KG1 (cell line): ENCODE measurements at regions not wholly inside any gene's neighbourhood (a gene's known extent, or its start where the extent isn't known, plus 50 kb on each side); places are given as distances from the start of the nearest gene placed in this dataset.
"Not testable (repeated sequence)": the region's sequence is repeated elsewhere in the genome, so short reads cannot be mapped to it uniquely, and the experiment has no call there.

ENCODE experiments used
- DNase-seq: peaks from one replicate; lab custom pipeline; 2025; lab: John Stamatoyannopoulos, UW

DNA sequence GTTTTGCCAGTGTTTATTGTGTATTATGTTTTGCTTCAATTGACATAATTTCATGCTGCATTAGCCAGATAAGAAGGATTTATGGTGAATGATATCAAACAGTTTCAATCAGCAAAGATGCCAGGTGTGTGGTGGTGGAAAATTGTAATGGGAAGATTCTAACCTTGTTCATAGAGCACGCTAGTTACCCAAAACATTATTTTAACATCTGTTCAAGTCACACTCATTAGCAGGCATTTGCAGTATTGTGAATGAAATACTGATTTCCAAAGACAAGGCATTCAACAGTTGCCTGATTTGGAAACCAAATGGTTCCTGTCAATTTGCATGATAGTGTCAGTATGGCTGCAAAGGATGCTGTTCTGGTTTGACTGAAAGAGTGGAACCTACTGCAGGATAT is 129.7 kb downstream of the EPC1 start:
- no peak for DNase-seq

- DNase-seq: not testable (repeated sequence)
Measured at GRCh38 chr10:32213838-32214237, 133.1 kb downstream of the EPC1 start.

DNA sequence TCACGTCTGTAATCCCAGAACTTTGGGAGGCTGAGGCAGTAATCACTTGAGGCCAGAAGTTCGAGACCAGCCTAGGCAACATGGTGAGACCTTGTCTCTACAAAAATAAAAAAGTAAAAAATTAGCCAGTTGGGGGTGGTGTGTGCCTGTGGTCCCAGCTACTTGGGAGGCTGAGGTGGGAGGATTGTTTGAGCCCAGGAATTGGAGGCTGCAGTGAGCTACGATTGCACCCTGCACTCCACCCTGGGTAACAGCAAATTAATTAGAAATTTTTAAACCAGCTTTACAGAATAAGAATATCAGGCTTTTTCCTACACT is 136.0 kb downstream of the EPC1 start:
- DNase-seq: no peak

DNA sequence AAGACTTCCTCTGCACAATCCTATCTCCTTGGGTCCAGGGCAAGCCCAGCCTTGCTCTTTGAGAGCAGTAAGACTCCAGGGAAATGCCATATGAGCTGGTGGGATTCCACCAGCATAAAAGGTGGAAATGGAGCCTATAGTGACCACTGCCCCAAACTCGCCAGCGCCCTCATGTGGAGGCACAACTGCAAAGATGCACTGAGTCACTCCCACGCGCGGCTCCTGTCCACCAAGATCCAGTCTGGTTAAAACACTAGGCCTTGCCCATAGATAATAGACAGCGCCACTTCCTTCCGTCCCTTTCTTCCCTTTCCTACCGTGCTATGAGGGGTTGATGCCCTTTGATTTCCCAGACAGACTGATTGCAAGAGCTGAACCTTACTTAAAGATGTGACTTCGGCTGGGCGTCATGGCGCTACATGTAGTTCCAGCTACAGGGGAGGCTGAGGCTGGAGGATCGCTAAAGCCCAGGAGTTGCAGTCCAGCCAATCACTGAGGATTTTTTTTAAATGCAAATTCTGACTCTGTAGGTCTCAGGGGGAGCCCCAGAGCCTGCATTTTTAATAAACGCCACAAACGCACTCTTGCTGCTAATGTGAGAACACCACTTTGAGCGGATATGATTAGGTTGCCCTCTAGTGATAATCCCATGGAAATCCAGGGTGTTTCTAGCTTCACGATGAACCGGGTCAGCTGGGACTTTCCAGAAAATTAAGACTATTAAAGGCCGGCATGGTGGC is 136.5 kb downstream of the EPC1 start:
- no peak for DNase-seq

DNA sequence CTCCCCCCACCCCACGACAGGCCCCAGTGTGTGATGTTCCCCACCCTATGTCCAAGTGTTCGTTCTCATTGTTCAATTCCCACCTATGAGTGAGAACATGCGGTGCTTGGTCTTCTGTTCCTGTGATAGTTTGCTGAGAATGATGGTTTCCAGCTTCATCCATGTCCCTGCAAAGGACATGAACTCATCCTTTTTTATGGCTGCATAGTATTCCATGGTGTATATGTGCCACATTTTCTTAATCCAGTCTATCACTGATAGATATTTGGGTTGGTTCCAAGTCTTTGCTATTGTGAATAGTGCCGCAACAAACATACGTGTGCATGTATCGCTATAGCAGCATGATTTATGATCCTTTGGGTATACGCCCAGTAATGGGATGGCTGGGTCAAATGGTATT is 139.0 kb downstream of the EPC1 start:
- not testable (repeated sequence) for DNase-seq

GRCh38 chr10:32207544-32207943 is 139.4 kb downstream of the EPC1 start:
- peak; percentile 6 for DNase-seq

GRCh38 chr10:32205670-32206069 is 141.3 kb downstream of the EPC1 start:
- DNase-seq: no peak

- no peak for DNase-seq
Measured at GRCh38 chr10:32204606-32205005, 142.4 kb downstream of the EPC1 start.

DNA sequence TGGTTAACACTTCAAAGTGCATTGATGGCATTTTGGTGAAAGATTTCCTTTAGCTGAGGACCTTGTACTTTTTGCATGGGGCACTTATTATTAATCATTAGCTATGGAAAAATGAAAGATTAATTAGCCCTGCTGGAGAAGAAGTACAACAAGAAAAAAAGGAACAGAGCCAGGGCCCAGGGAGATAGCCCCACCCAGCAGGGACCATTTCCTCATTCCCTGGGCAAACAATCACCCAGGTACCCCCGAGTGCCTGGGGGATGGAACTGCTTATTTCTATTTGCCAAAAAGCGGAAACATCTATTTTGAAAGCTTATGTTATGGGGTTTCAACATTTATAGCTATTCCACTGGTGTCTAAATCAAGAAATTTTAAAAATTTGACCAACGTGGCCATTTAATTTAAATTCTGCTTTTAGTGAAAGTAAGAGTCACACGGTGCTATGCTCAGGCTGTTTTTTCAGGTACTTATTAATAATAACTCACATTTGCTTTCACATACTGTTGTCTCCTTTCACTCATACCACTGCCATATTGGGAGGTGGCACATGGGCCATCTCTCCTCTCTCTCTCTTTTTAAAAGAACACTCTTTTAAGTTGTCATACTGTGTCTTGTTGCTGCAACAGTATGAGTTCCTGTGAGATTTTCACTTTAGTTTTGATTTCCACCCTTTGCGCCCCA is 143.6 kb upstream of the KIF5B start:
- no peak for DNase-seq

GRCh38 chr10:32197423-32197822 is 141.2 kb upstream of the KIF5B start:
- no peak for DNase-seq

GRCh38 chr10:32190890-32191491 is 134.8 kb upstream of the KIF5B start:
- DNase-seq: peak; percentile 32

DNA sequence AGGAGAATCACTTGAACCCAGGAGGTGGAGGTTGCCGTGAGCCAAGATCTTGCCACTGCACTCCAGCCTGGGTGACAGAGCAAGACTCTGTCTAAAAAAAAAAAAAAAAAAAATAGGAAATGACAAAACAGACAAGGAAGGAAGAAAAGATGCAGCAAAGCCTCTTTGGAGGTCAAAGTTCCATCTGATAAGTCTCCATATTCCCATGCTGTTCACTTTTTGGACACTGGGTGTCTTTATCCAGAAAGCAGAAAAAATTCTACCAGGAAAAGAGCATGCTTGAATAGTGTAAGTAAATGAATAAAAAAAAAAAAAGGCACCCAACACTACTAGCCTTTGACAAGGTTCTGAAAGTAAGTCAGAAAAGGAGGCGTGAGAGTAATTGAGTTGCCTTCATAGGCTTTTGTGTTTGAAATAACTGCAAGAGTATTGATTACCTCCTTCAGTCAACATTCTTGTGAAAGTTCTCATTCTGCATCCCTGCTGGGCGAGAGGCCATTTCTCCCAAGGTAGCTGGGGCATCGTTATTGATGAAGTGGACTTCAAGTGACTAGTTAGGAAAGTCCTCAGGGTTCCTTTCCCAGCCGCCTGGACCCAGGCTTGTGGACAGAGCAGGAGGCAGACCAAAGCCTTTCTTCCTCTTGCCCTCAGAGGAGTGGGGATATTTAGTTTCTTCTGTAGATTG is 133.3 kb upstream of the KIF5B start:
- no peak for DNase-seq

DNA sequence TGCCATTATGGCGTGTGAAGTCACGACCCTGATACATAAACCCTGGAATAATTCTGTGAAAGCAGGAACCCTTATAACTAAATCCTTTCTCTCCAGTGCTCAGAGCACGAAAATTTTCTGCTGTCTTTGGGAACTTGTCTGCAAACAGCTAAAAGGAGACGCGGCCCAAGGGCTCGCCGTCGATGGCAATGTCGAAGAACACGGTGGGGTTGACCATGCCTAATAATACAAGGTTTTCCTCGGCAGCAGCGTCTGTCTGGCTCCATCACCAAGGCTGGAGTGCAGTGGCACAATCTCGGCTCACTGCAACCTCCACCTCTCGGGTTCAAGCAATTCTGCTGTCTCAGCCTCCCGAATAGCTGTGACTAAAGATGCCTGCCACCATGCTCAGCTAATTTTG is 132.4 kb upstream of the KIF5B start:
- not testable (repeated sequence) for DNase-seq

GRCh38 chr10:32187686-32188085 is 131.5 kb upstream of the KIF5B start:
- DNase-seq: no peak

- not testable (repeated sequence) for DNase-seq
Measured at GRCh38 chr10:32183652-32184051, 127.4 kb upstream of the KIF5B start.

DNA sequence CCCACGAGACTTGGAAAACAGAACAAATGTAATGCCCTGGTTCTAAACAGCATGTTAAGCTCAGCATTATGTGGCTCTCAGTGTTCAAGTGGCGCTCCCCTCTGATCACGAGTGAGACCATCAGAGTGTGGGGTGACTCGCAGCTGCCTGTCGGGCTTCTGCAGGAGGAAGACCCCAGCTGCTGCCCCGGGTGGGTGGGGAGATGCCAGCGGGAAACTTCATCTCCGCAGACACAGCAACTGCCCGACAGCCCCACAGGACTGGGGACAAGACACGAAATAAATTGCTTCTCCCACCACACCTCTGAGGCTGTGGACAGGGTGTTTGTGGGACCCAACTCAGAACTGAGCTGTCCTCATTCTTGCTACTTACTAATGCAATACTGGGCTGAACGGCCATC is 126.3 kb upstream of the KIF5B start:
- no peak for DNase-seq

DNA sequence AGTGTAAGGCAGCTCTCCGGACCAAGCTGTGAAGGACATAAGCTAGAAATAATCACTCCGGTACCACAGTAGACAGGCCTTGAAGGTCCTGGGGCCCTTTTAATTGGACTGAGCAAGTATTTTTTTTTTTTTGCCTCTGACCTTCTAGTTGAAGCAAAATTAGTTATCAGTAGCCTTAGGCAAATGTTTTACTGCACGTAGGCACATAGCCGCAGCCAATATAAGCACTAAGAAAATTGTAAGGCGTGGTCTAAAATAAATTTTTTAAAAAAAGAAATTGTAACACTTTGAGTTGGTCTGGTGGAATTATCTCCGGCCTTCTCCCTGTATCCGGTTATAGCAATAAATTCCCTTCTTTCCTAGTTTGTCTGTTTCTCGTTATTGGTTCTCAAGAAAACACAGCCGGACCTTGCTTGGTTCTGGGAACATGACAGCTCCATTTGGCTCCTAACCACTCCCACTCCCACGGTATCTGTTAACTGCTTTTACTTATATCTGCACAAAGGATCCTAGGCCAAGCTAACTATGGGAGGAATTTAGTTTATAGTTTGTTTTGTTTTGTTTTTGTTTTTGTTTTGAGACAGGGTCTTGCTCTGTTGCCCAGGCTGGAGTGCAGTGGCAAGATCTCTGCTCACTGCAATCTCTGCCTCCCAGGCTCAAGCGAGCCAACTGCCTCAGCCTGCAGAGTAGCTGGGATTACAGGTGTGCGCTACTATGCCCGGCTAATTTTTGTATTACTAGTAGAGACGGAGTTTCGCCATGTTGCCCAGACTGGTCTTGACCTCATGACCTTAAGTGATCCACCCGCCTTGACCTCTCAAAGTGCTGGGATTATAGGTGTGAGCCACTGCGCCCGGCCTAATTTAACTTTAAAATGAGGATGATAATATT is 124.4 kb upstream of the KIF5B start:
- no peak for DNase-seq

DNA sequence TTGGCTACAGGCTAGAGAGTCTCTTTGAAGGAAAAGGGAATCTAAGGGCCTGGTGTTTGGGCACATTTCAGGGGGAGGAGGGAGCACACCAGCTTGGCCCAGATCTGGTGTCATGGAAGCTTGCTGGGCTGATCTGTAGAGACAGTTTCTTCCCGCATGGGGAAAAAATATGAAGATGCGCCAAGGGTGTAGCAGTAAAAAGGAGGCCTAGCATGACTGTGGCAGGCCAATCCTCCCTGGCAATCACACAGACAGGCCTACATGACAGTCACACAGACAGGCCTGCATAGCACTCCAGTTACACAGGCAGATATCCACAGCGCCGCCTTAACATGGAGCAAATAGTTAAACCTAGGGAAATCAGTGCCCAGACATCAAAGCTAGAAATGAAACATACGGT is 123.6 kb upstream of the KIF5B start:
- DNase-seq: no peak

GRCh38 chr10:32177594-32177993 is 121.4 kb upstream of the KIF5B start:
- not testable (repeated sequence) for DNase-seq

GRCh38 chr10:32175629-32176028 is 119.4 kb upstream of the KIF5B start:
- DNase-seq: no peak

GRCh38 chr10:32174349-32174893 is 118.2 kb upstream of the KIF5B start:
- DNase-seq: no peak

DNA sequence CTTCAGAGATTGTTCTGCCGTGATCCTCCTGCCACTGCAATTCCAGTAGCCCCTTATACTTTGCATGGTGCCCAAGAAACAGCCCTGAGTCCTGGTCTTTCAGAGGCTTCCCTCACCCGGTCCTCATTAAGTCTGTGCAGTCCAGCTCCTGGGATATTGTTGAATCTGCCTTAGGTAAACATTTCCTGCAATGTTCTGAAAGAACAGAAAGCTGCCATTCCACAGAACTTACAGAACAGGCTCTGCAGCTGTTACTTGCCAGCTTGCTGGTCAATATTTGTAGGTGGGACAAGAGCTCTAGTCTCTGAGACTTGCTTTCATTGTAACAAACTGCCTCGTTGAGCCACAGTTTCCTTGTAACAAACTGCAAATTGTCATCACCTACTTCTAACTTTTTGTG is 115.0 kb upstream of the KIF5B start:
- no peak for DNase-seq
